ENCODE measurements at regions not wholly inside any gene's neighbourhood (a gene's known extent, or its start where the extent isn't known, plus 50 kb on each side); places are given as distances from the start of the nearest gene placed in this dataset.
A peak's percentile ranks its signal among the peaks of the same experiment; 100 is the strongest.
"Not testable (repeated sequence)": the region's sequence is repeated elsewhere in the genome, so short reads cannot be mapped to it uniquely, and the experiment has no call there.

GRCh38 chr7:156590212-156590611 is 50.4 kb upstream of the RNF32 start:
- Histone ChIP-seq H3K27ac (no peak overlapping the region), H3K4me1 (no peaks in the 10 kb centered on the region), H3K27me3 (peaks cover 4% of the 10 kb centered on the region; the same call in 1 of the 2 replicates), H3K36me3 (no peaks in the 10 kb centered on the region), H3K4me3 (no peak overlapping the region), H3K9me3 (replicated peaks) (no peaks in the 10 kb centered on the region)
- no peak for DNase-seq

- H3K4me1 ChIP-seq = no peaks in the 10 kb centered on the region
- H3K27me3 ChIP-seq = peaks cover 4% of the 10 kb centered on the region; the same call in 1 of the 2 replicates
- H3K4me3 ChIP-seq = no peak overlapping the region
- DNase-seq = no peak
- no peaks in the 10 kb centered on the region for H3K9me3 ChIP-seq (replicated peaks)
- no peak overlapping the region for H3K27ac ChIP-seq
- no peaks in the 10 kb centered on the region for H3K36me3 ChIP-seq
Measured at GRCh38 chr7:156589808-156590207, 50.8 kb upstream of the RNF32 start.

- Histone ChIP-seq H3K4me3 (no peak overlapping the region), H3K4me1 (no peaks in the 10 kb centered on the region), H3K9me3 (replicated peaks) (no peaks in the 10 kb centered on the region), H3K27me3 (peaks cover 4% of the 10 kb centered on the region; the same call in 1 of the 2 replicates), H3K36me3 (no peaks in the 10 kb centered on the region), H3K27ac (no peak overlapping the region)
- no peak for DNase-seq
Measured at GRCh38 chr7:156585926-156586325, 54.6 kb upstream of the RNF32 start.

GRCh38 chr7:156585025-156585648 is 55.4 kb upstream of the RNF32 start:
- peaks cover 4% of the 10 kb centered on the region; the same call in 1 of the 2 replicates for H3K27me3 ChIP-seq
- H3K36me3 ChIP-seq = no peaks in the 10 kb centered on the region
- H3K9me3 ChIP-seq (replicated peaks) = no peaks in the 10 kb centered on the region
- H3K27ac ChIP-seq = no peak overlapping the region
- no peaks in the 10 kb centered on the region for H3K4me1 ChIP-seq
- DNase-seq = no peak
- no peak overlapping the region for H3K4me3 ChIP-seq

- no peaks in the 10 kb centered on the region for H3K9me3 ChIP-seq (replicated peaks)
- no peak overlapping the region for H3K27ac ChIP-seq
- no peaks in the 10 kb centered on the region for H3K4me1 ChIP-seq
- H3K27me3 ChIP-seq = no peaks in the 10 kb centered on the region
- H3K36me3 ChIP-seq = no peaks in the 10 kb centered on the region
- peak in 1 of 2 experiments; percentile 9 for DNase-seq
- no peak overlapping the region for H3K4me3 ChIP-seq
Measured at GRCh38 chr7:156582591-156583123, 57.9 kb upstream of the RNF32 start.

- no peaks in the 10 kb centered on the region for H3K4me1 ChIP-seq
- H3K4me3 ChIP-seq = no peak overlapping the region
- peaks cover 10% of the 10 kb centered on the region; the same call in 1 of the 2 replicates for H3K27me3 ChIP-seq
- no peaks in the 10 kb centered on the region for H3K36me3 ChIP-seq
- H3K27ac ChIP-seq = no peak overlapping the region
- no peaks in the 10 kb centered on the region for H3K9me3 ChIP-seq (replicated peaks)
- no peak for DNase-seq
Measured at GRCh38 chr7:156580036-156580435, 60.5 kb upstream of the RNF32 start.

GRCh38 chr7:156579566-156579965 is 61.0 kb upstream of the RNF32 start:
- H3K4me1 ChIP-seq = no peaks in the 10 kb centered on the region
- H3K27me3 ChIP-seq = peaks cover 10% of the 10 kb centered on the region; the same call in 1 of the 2 replicates
- DNase-seq = no peak
- no peak overlapping the region for H3K27ac ChIP-seq
- H3K36me3 ChIP-seq = no peaks in the 10 kb centered on the region
- H3K9me3 ChIP-seq (replicated peaks) = no peaks in the 10 kb centered on the region
- no peak overlapping the region for H3K4me3 ChIP-seq

- no peak for DNase-seq
- Histone ChIP-seq H3K4me1 (no peaks in the 10 kb centered on the region), H3K27me3 (peaks cover 10% of the 10 kb centered on the region; the same call in 1 of the 2 replicates), H3K27ac (no peak overlapping the region), H3K9me3 (replicated peaks) (no peaks in the 10 kb centered on the region), H3K4me3 (no peak overlapping the region), H3K36me3 (no peaks in the 10 kb centered on the region)
Measured at GRCh38 chr7:156578978-156579430, 61.6 kb upstream of the RNF32 start.

GRCh38 chr7:156578578-156578940 is 62.0 kb upstream of the RNF32 start:
- Histone ChIP-seq H3K4me1 (no peaks in the 10 kb centered on the region), H3K27ac (no peak overlapping the region), H3K9me3 (replicated peaks) (no peaks in the 10 kb centered on the region), H3K4me3 (no peak overlapping the region), H3K36me3 (no peaks in the 10 kb centered on the region), H3K27me3 (peaks cover 12% of the 10 kb centered on the region; the same call in 1 of the 2 replicates)
- DNase-seq = no peak

- DNase-seq = peak in 1 of 2 experiments; percentile 14
- no peaks in the 10 kb centered on the region for H3K9me3 ChIP-seq (replicated peaks)
Measured at GRCh38 chr7:156577645-156578577, 62.7 kb upstream of the RNF32 start.

GRCh38 chr7:156576216-156577058 is 64.1 kb upstream of the RNF32 start:
- Histone ChIP-seq H3K9me3 (replicated peaks) (no peaks in the 10 kb centered on the region), H3K36me3 (no peaks in the 10 kb centered on the region), H3K4me3 (no peak overlapping the region), H3K27me3 (peaks cover 15% of the 10 kb centered on the region; the same call in 1 of the 2 replicates), H3K27ac (no peak overlapping the region), H3K4me1 (no peaks in the 10 kb centered on the region)
- no peak for DNase-seq

More at GRCh38 chr7:156577645-156578577, 62.7 kb upstream of the RNF32 start:
- Histone ChIP-seq H3K4me3 (no peak overlapping the region), H3K27ac (no peak overlapping the region), H3K36me3 (no peaks in the 10 kb centered on the region), H3K4me1 (no peaks in the 10 kb centered on the region), H3K27me3 (peaks cover 12% of the 10 kb centered on the region; the same call in 1 of the 2 replicates)

GRCh38 chr7:156568258-156568657 is 72.3 kb upstream of the RNF32 start:
- no peak overlapping the region for H3K27ac ChIP-seq
- H3K36me3 ChIP-seq = no peaks in the 10 kb centered on the region
- H3K4me3 ChIP-seq = no peak overlapping the region
- H3K4me1 ChIP-seq = no peaks in the 10 kb centered on the region
- peaks cover 3% of the 10 kb centered on the region; the same call in 1 of the 2 replicates for H3K27me3 ChIP-seq
- DNase-seq = no peak
- H3K9me3 ChIP-seq (replicated peaks) = no peaks in the 10 kb centered on the region

- Histone ChIP-seq H3K9me3 (replicated peaks) (no peaks in the 10 kb centered on the region), H3K36me3 (no peaks in the 10 kb centered on the region), H3K27ac (no peak overlapping the region), H3K27me3 (no peaks in the 10 kb centered on the region), H3K4me1 (no peaks in the 10 kb centered on the region), H3K4me3 (no peak overlapping the region)
- DNase-seq = no peak
Measured at GRCh38 chr7:156566812-156567549, 73.6 kb upstream of the RNF32 start.

- not testable (repeated sequence) for DNase-seq; H3K9me3 ChIP-seq (replicated peaks); H3K27ac ChIP-seq; H3K4me3 ChIP-seq; H3K4me1 ChIP-seq; H3K36me3 ChIP-seq; H3K27me3 ChIP-seq
Measured at GRCh38 chr7:156565002-156565401, 75.6 kb upstream of the RNF32 start.

All from SJCRH30 (cell line).